HUES6 (cell line): ENCODE measurements at regions not wholly inside any gene's neighbourhood (a gene's known extent, or its start where the extent isn't known, plus 50 kb on each side); places are given as distances from the start of the nearest gene placed in this dataset.

Experiments
- H3K27ac ChIP-seq: 2 replicates; pipeline ENCODE4 v1.7.0; 2013; ENCODE audit warnings: low read depth, mild to moderate bottlenecking, low read length, inconsistent platforms
- H3K27me3 ChIP-seq: 2 replicates; pipeline ENCODE4 v1.6.1; 2013; ENCODE audit warnings: low read length; ENCODE audit not compliant: control insufficient read depth, insufficient read depth
- H3K36me3 ChIP-seq: 2 replicates; pipeline ENCODE4 v1.6.1; 2013; ENCODE audit warnings: low read length; ENCODE audit not compliant: control insufficient read depth, insufficient read depth
- H3K4me1 ChIP-seq: 2 replicates; pipeline ENCODE4 v1.6.1; 2013; ENCODE audit warnings: low read length; ENCODE audit not compliant: control insufficient read depth, insufficient read depth
- H3K4me3 ChIP-seq: 2 replicates; pipeline ENCODE4 v1.5.1; 2013; ENCODE audit warnings: low read depth, low read length
- H3K9ac ChIP-seq: one replicate; pipeline ENCODE4 v1.6.1; 2013; ENCODE audit warnings: mild to moderate bottlenecking, low read length
- H3K9me3 ChIP-seq: 2 replicates; pipeline ENCODE4 v1.6.1; 2013; ENCODE audit warnings: low read depth, low read length; ENCODE audit not compliant: control insufficient read depth, insufficient read depth

GRCh38 chr12:126518596-126519200 is 1453.5 kb downstream of the AACS start:
- H3K27me3 ChIP-seq = no peaks in the 10 kb centered on the region
- H3K4me3 ChIP-seq = no peak overlapping the region
- H3K36me3 ChIP-seq = no peaks in the 10 kb centered on the region
- no peak overlapping the region for H3K27ac ChIP-seq
- no peak overlapping the region for H3K9ac ChIP-seq
- no peaks in the 10 kb centered on the region for H3K9me3 ChIP-seq
- H3K4me1 ChIP-seq = no peaks in the 10 kb centered on the region

DNA sequence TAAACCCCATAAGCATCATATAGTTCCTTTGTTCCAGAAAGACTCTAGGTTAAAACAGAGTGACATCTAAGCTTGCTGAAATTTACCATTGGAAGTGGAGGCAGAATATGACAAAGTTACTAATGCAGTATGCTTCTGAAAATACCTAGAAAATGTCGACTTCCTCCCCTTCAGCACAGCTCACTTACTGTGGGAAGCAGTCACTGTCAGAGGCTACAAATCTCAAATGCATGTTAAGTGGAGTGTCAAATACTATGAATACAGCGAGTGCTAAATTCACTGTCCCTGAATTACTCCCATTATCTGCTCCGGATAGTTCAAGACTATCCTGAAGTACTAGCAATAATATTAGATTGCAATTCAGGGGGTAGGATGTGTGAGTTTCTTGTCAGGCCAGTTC is 1454.6 kb downstream of the AACS start:
- Histone ChIP-seq H3K4me1 (no peaks in the 10 kb centered on the region), H3K36me3 (no peaks in the 10 kb centered on the region), H3K9me3 (no peaks in the 10 kb centered on the region), H3K9ac (no peak overlapping the region), H3K4me3 (no peak overlapping the region), H3K27me3 (no peaks in the 10 kb centered on the region), H3K27ac (no peak overlapping the region)

DNA sequence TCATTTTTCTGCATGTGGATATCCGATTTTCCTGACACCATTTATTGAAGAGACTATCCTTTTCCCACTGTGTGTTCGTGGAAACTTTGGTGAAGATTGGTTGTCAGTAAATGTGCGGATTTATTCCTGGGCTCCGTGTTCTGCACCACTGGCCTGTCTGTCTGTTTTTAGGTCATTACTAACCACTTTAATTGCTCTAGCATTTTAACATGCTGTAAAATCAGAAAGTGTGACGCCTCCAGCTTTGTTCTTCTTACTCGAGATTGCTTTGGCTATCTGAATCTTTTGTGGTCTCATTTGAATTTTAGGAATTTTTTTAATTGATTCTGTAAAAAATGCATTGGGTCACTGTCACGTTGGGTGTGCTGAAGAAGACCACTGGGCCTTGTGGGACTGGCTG is 1458.7 kb downstream of the AACS start:
- no peak overlapping the region for H3K4me3 ChIP-seq
- no peak overlapping the region for H3K9ac ChIP-seq
- no peaks in the 10 kb centered on the region for H3K9me3 ChIP-seq
- no peak overlapping the region for H3K27ac ChIP-seq
- H3K27me3 ChIP-seq = no peaks in the 10 kb centered on the region
- no peaks in the 10 kb centered on the region for H3K4me1 ChIP-seq
- H3K36me3 ChIP-seq = no peaks in the 10 kb centered on the region

DNA sequence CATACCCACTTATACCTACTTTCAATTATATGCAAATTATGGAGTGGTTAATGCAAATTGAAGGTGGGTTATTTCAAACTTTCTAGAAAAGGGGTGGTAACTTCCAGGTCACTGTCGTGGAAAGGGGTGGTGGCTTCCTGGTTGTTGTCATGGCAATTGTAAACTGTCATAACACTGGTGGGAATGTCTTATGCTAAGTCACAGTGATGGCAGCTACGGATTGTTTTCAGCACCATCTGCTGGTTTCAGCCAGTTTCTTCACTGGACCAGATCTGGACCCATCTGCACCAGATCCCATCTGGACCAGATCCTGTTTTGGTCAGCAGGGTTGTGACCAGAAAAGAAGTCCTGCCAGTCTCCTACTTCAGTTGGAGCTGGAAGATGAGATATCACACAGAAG is 1469.3 kb downstream of the AACS start:
- H3K36me3 ChIP-seq = no peaks in the 10 kb centered on the region
- no peak overlapping the region for H3K4me3 ChIP-seq
- no peaks in the 10 kb centered on the region for H3K4me1 ChIP-seq
- no peak overlapping the region for H3K27ac ChIP-seq
- no peaks in the 10 kb centered on the region for H3K27me3 ChIP-seq
- no peak overlapping the region for H3K9ac ChIP-seq
- H3K9me3 ChIP-seq = no peaks in the 10 kb centered on the region

GRCh38 chr12:126534942-126535341 is 1469.7 kb downstream of the AACS start:
- H3K27ac ChIP-seq = no peak overlapping the region
- no peaks in the 10 kb centered on the region for H3K4me1 ChIP-seq
- no peaks in the 10 kb centered on the region for H3K36me3 ChIP-seq
- H3K27me3 ChIP-seq = no peaks in the 10 kb centered on the region
- no peak overlapping the region for H3K9ac ChIP-seq
- H3K9me3 ChIP-seq = no peaks in the 10 kb centered on the region
- no peak overlapping the region for H3K4me3 ChIP-seq

DNA sequence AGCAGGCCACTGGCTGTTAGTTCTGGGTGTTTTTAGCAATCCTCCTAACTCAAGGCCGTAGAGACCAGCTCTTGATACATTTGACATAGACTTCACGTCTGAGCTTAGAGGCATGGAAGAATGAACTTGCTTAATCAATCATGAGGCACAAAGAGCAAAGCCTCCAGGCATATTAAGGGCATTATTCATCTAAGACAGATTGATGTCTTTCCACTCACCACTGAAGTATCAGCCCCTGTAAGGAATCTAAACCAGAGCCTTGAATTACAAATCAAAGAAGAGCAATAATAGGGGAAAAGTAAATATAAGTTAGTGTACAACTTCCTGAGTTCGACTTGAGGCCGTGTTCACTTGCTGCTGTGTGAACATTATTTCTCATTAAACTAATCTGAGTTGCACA is 1470.7 kb downstream of the AACS start:
- H3K9ac ChIP-seq = no peak overlapping the region
- no peak overlapping the region for H3K4me3 ChIP-seq
- no peaks in the 10 kb centered on the region for H3K27me3 ChIP-seq
- no peaks in the 10 kb centered on the region for H3K9me3 ChIP-seq
- H3K27ac ChIP-seq = no peak overlapping the region
- no peaks in the 10 kb centered on the region for H3K36me3 ChIP-seq
- H3K4me1 ChIP-seq = no peaks in the 10 kb centered on the region

DNA sequence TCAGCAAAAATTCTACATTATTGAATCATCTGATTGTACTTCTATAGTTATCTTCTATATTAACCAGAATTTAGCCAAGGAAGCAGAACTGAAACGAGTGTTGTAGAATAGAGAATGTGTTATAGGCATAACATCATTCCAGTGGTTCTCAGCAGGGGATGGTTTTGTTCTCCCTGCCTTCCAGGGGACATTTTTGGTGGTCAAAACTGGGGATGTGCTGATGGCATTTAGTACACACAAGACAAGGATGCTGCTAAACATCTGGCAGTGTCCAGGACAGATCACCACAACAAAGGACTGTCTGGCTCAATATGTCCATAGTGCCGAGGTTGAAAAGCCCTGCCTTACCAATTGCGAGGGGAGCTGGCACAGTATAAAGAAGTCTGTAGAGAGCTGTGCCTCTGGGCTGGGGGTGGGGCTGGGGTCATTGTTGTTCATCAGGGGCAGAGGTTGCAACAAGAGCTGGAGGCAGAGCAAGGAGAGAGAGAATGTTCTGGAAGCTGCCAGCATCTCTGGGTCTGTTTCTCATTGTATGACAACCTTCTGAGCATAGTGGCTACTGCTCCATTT is 1472.8 kb downstream of the AACS start:
- no peaks in the 10 kb centered on the region for H3K4me1 ChIP-seq
- no peaks in the 10 kb centered on the region for H3K36me3 ChIP-seq
- no peak overlapping the region for H3K27ac ChIP-seq
- no peaks in the 10 kb centered on the region for H3K9me3 ChIP-seq
- no peak overlapping the region for H3K4me3 ChIP-seq
- no peaks in the 10 kb centered on the region for H3K27me3 ChIP-seq
- no peak overlapping the region for H3K9ac ChIP-seq

DNA sequence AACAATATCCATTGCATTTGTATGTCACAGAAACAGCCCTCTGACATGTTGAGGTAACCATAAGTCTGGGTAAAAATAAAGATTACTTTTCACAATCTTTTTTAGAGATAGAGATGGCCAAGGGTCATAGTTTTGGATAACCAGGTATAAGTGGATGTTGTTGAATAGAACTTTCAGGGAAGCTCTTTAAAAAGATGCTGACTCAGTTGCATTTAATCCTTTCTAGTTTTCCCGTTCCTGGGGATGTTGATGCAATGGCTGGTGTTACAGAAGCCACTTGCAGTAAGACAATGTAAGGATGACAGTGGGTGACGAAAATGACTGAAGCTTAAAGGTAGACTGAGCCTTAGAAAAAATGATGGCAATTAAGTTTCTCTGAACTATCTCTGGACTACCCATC is 1473.7 kb downstream of the AACS start:
- H3K36me3 ChIP-seq = no peaks in the 10 kb centered on the region
- H3K4me1 ChIP-seq = no peaks in the 10 kb centered on the region
- H3K9ac ChIP-seq = no peak overlapping the region
- H3K4me3 ChIP-seq = no peak overlapping the region
- no peaks in the 10 kb centered on the region for H3K9me3 ChIP-seq
- H3K27ac ChIP-seq = no peak overlapping the region
- no peaks in the 10 kb centered on the region for H3K27me3 ChIP-seq

- Histone ChIP-seq H3K4me3 (no peak overlapping the region), H3K27ac (no peak overlapping the region), H3K9ac (no peak overlapping the region), H3K9me3 (0 out of 2 replicates have a peak, but pooled peaks cover 2% of the 10 kb centered on the region), H3K4me1 (no peaks in the 10 kb centered on the region), H3K27me3 (no peaks in the 10 kb centered on the region), H3K36me3 (no peaks in the 10 kb centered on the region)
These were observed 1480.2 kb downstream of the AACS start for GRCh38 chr12:126545411-126545810.

DNA sequence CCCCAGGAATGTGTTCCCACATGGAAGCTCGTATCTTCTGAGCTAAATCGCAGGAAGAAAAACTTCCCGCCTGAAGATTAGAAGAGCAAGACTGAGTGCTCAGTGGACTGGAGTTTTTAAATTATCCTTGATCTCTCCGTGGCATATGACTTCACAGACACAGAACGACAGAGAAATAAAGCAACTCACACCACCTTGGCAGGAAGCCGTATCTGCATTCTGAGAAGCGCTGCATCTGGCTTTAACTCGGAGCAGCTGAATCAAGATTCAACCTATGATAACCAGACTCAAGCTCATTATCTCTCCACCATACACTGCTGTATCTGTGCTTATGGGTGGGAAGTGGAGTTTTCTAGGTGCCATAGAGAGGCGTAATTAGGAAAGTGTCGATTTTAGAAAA is 1482.7 kb downstream of the AACS start:
- no peak overlapping the region for H3K9ac ChIP-seq
- no peak overlapping the region for H3K27ac ChIP-seq
- no peaks in the 10 kb centered on the region for H3K36me3 ChIP-seq

DNA sequence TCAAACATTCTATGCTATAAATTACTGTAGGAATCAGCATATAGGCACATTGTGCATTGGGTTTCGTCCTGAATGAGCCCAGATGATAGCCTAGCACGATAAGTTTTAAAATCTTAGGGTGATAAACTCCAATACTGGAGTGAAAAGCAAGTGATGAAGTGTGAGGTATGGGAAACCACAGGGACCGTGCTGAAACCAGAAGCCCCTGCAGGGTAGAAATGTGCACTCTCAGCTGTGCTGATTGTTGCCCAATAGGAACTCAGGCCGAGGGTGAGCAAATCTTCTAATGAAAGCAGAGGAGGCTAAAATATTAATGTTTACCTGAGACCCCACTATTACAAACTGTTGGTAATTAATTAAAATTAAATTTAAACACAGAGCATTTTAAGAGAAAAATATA is 1486.6 kb downstream of the AACS start:
- Histone ChIP-seq H3K36me3 (no peaks in the 10 kb centered on the region), H3K27ac (no peak overlapping the region), H3K4me1 (peaks cover 15% of the 10 kb centered on the region), H3K9me3 (0 out of 2 replicates have a peak, but pooled peaks cover 6% of the 10 kb centered on the region), H3K27me3 (no peaks in the 10 kb centered on the region), H3K9ac (no peak overlapping the region), H3K4me3 (no peak overlapping the region)

More for the DNA sequence above, 1482.7 kb downstream of the AACS start:
- 0 out of 2 replicates have a peak, but pooled peaks cover 2% of the 10 kb centered on the region for H3K9me3 ChIP-seq
- no peaks in the 10 kb centered on the region for H3K27me3 ChIP-seq
- H3K4me3 ChIP-seq = no peak overlapping the region
- no peaks in the 10 kb centered on the region for H3K4me1 ChIP-seq
